Activated T-cell treated with anti-CD3 and anti-CD28 coated beads, Interleukin-2, amount 50 U/mL, for 24 hours (primary cell): ENCODE measurements at regions not wholly inside any gene's neighbourhood (a gene's known extent, or its start where the extent isn't known, plus 50 kb on each side); places are given as distances from the start of the nearest gene placed in this dataset.

Experiments used
- DNase-seq: peaks from one replicate; pipeline ENCODE4 v3.0.0-alpha.2; 2020
- H3K27ac Mint-ChIP-seq: 2 replicates; pipeline ENCODE4 v1.8.0; 2020; ENCODE audit warnings: mild to moderate bottlenecking, mixed read lengths
- H3K27me3 Mint-ChIP-seq: 2 replicates; pipeline ENCODE4 v1.8.0; 2020; ENCODE audit warnings: mixed read lengths
- H3K36me3 Mint-ChIP-seq: 2 replicates; pipeline ENCODE4 v1.8.0; 2020; ENCODE audit warnings: low read depth, mixed read lengths
- H3K4me1 Mint-ChIP-seq: 2 replicates; pipeline ENCODE4 v1.8.0; 2020; ENCODE audit warnings: low read depth, mixed read lengths
- H3K4me3 Mint-ChIP-seq: 2 replicates; pipeline ENCODE4 v1.8.0; 2020; ENCODE audit warnings: mild to moderate bottlenecking, moderate library complexity, mixed read lengths
- H3K9me3 Mint-ChIP-seq: 2 replicates; pipeline ENCODE4 v1.8.0; 2020; ENCODE audit warnings: mixed read lengths

DNA sequence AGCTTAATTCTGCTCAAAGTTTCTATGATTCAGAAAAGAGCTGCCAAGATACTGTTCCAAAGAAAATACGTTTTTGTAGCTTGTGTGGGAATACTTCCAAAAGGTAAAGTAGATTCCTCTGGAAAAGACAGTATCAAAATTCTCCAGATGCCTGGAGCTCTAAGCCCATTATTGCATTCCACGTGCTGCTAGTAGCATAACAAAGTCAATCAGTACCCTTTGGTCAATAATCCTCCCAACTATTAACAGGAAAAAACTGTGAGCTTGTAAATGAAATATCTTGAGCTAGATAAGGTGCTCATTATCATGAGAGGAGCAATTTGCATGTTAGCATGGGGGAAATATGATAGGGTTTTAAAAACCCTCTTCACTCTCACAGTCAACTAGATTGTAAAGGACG, 229.5 kb upstream of the TYRP1 start:
- Mint-ChIP-seq H3K27me3 (no peaks in the 10 kb centered on the region), H3K36me3 (no peaks in the 10 kb centered on the region), H3K9me3 (peaks cover 21% of the 10 kb centered on the region), H3K4me1 (no peaks in the 10 kb centered on the region), H3K4me3 (no peak overlapping the region), H3K27ac (no peak overlapping the region)
- no peak for DNase-seq

DNA sequence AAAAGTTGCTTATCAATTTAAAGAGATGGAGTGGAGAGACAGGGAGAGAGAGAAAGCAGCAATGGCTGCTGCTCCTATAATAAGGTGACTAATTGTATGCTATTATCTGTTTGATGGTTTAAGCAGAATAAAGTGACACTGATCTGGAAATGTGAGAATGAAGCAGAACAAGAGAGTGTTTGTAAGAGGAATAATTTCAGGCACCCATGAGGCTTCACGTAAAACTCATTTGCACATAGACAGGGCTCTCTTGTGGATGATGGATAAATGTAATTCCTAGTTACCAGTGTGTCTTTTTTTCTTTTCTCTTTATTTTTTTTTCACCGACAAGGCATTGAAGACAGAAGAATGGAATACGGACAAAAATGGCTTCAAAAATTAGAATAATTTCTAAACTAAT, 228.8 kb upstream of the TYRP1 start:
- H3K4me1 Mint-ChIP-seq: no peaks in the 10 kb centered on the region
- peaks cover 25% of the 10 kb centered on the region for H3K9me3 Mint-ChIP-seq
- H3K27ac Mint-ChIP-seq: no peak overlapping the region
- H3K36me3 Mint-ChIP-seq: no peaks in the 10 kb centered on the region
- no peak overlapping the region for H3K4me3 Mint-ChIP-seq
- DNase-seq: no peak
- no peaks in the 10 kb centered on the region for H3K27me3 Mint-ChIP-seq

DNA sequence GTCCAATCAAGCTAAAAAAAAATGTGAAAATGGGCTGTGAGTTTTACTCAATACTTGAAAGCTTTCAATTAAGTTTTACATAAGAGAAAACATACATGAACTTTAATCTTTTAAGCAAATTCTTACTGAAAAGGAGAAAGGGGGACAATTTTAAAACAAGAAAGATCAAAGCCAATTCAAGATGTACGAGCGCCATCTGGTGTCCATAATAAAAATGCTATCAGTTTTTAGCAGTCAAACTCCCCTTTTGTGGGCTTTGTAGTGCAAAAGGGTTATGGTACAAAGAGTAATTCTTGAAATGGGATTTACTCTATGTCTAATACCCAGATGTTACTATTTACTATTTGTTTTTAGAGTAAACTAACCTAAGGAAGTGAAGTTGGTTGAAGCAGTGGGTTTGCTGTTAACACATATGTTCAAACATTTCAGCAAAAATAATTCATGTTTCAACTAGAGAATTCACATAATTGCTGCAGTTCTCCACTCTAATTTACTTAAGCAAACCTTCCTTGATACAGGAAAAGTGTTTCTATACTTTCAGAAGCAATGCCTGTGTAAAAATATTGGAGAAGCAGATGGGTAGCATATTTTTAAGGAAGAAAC, 228.2 kb upstream of the TYRP1 start:
- peaks cover 26% of the 10 kb centered on the region for H3K9me3 Mint-ChIP-seq

DNA sequence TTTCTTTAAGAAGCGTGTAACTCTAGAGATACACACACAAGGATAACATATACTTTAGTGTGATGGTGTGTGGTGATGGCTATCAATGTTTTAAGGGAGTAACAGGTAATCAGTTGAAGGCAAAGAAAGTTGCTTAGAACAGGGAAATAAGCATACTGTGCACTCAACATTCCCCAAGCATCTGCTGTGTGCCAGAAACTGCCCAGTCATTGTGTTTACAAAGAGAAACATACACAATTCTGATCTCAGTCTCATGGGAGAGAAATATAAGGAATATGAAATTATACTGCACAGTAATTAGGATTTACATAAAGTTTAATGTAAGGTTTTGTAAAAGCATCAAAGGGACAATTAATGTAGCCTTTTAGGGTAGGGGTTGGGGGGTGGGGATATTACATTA, 224.1 kb upstream of the TYRP1 start:
- Mint-ChIP-seq H3K27me3 (no peaks in the 10 kb centered on the region), H3K4me1 (no peaks in the 10 kb centered on the region), H3K36me3 (no peaks in the 10 kb centered on the region), H3K27ac (no peak overlapping the region), H3K4me3 (no peak overlapping the region), H3K9me3 (peaks cover 23% of the 10 kb centered on the region)
- DNase-seq: no peak

More for the DNA sequence above, 228.2 kb upstream of the TYRP1 start:
- no peaks in the 10 kb centered on the region for H3K4me1 Mint-ChIP-seq
- H3K36me3 Mint-ChIP-seq: no peaks in the 10 kb centered on the region
- no peak for DNase-seq
- no peak overlapping the region for H3K27ac Mint-ChIP-seq
- H3K27me3 Mint-ChIP-seq: no peaks in the 10 kb centered on the region
- no peak overlapping the region for H3K4me3 Mint-ChIP-seq

- H3K9me3 Mint-ChIP-seq: peaks cover 15% of the 10 kb centered on the region
- H3K27ac Mint-ChIP-seq: no peak overlapping the region
- no peaks in the 10 kb centered on the region for H3K27me3 Mint-ChIP-seq
- H3K4me3 Mint-ChIP-seq: no peak overlapping the region
- no peaks in the 10 kb centered on the region for H3K4me1 Mint-ChIP-seq
- DNase-seq: no peak
- H3K36me3 Mint-ChIP-seq: no peaks in the 10 kb centered on the region
Observed at GRCh38 chr9:12494411-12494810, 198.8 kb upstream of the TYRP1 start.

DNA sequence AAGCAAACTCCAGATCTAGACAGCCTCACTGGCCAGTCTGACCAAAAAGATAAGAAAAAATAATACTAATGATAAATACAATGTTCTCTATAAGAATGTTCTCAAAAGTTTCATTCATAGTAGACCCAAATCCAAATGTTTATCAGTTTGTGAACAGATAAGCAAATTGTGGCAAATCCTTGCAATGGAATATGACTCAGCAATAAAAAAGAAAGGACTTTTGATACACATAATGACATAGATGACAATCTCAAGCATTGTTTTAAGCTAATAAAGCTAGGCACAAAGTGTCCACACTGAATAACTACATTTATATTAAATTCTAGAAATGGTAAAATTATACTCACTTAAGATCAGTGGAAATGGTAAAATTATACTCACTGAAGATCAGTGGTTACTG, 195.4 kb upstream of the TYRP1 start:
- H3K27ac Mint-ChIP-seq: no peak overlapping the region
- H3K9me3 Mint-ChIP-seq: peaks cover 10% of the 10 kb centered on the region
- no peaks in the 10 kb centered on the region for H3K36me3 Mint-ChIP-seq
- no peaks in the 10 kb centered on the region for H3K4me1 Mint-ChIP-seq
- DNase-seq: no peak
- no peak overlapping the region for H3K4me3 Mint-ChIP-seq
- H3K27me3 Mint-ChIP-seq: no peaks in the 10 kb centered on the region

- DNase-seq: no peak
- Mint-ChIP-seq H3K4me1 (no peaks in the 10 kb centered on the region), H3K36me3 (no peaks in the 10 kb centered on the region), H3K9me3 (peaks cover 18% of the 10 kb centered on the region), H3K27ac (no peak overlapping the region), H3K27me3 (no peaks in the 10 kb centered on the region), H3K4me3 (no peak overlapping the region)
Observed at GRCh38 chr9:12502520-12502919, 190.7 kb upstream of the TYRP1 start.

DNA sequence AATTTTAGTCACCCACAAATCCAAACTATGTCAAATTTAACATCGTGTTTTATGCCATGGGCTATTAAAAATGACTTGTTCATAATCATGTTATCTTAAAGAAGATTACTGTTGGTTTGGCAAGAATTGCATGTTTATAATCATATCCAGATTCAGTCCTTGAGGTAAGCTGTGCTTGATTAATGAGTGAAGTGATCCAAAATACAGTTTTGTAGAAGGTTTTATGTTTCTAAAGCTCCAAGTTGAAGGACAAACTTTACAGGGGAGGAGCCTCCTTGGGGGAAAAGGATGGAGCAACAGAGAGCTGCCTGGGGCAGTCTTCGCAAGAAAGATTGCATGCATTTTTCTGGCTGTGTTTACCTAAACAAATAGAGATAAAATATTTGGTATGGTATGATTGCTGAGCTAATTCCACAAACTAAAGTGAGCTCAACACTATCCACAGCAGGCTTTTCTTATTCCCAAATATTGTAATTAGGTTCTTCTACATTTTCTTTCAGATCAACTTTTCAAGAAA, 189.5 kb upstream of the TYRP1 start:
- Mint-ChIP-seq H3K4me1 (no peaks in the 10 kb centered on the region), H3K4me3 (no peak overlapping the region), H3K9me3 (peaks cover 24% of the 10 kb centered on the region), H3K27ac (no peak overlapping the region), H3K36me3 (no peaks in the 10 kb centered on the region), H3K27me3 (no peaks in the 10 kb centered on the region)
- DNase-seq: no peak

DNA sequence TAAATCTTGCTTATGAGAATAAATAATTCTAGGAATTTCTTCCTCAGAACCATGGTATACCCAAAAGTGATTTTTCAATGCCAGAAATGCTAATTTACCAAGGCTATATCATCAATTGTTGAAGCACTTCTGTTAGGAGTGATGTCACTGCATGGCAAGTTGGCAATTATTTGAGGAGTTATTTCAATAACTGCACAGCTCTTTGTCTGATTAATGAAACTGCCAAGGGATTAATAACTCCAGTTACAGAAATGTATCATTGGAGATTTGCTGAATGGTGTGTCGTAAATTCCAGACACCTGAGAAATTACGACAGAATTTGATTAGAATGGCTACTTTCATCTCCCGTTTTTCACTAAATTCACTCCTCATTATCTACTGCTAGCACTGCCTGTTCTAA, 182.6 kb upstream of the TYRP1 start:
- Mint-ChIP-seq H3K27ac (no peak overlapping the region), H3K4me3 (no peak overlapping the region), H3K9me3 (peaks cover 21% of the 10 kb centered on the region), H3K36me3 (no peaks in the 10 kb centered on the region), H3K4me1 (no peaks in the 10 kb centered on the region), H3K27me3 (no peaks in the 10 kb centered on the region)
- no peak for DNase-seq

GRCh38 chr9:12511726-12512125, 181.5 kb upstream of the TYRP1 start:
- peaks cover 17% of the 10 kb centered on the region for H3K9me3 Mint-ChIP-seq
- H3K27me3 Mint-ChIP-seq: no peaks in the 10 kb centered on the region
- no peaks in the 10 kb centered on the region for H3K4me1 Mint-ChIP-seq
- no peak for DNase-seq
- no peak overlapping the region for H3K27ac Mint-ChIP-seq
- H3K4me3 Mint-ChIP-seq: no peak overlapping the region
- H3K36me3 Mint-ChIP-seq: no peaks in the 10 kb centered on the region

GRCh38 chr9:12516031-12516430, 177.2 kb upstream of the TYRP1 start:
- Mint-ChIP-seq H3K9me3 (peaks cover 19% of the 10 kb centered on the region), H3K4me1 (no peaks in the 10 kb centered on the region), H3K27me3 (no peaks in the 10 kb centered on the region), H3K4me3 (no peak overlapping the region), H3K27ac (no peak overlapping the region), H3K36me3 (no peaks in the 10 kb centered on the region)
- no peak for DNase-seq

GRCh38 chr9:12516573-12516972, 176.6 kb upstream of the TYRP1 start:
- no peak overlapping the region for H3K27ac Mint-ChIP-seq
- no peaks in the 10 kb centered on the region for H3K4me1 Mint-ChIP-seq
- no peak overlapping the region for H3K4me3 Mint-ChIP-seq
- H3K36me3 Mint-ChIP-seq: no peaks in the 10 kb centered on the region
- H3K27me3 Mint-ChIP-seq: no peaks in the 10 kb centered on the region
- no peak for DNase-seq
- H3K9me3 Mint-ChIP-seq: peaks cover 23% of the 10 kb centered on the region

- peaks cover 11% of the 10 kb centered on the region for H3K9me3 Mint-ChIP-seq
- no peaks in the 10 kb centered on the region for H3K36me3 Mint-ChIP-seq
- H3K4me3 Mint-ChIP-seq: no peak overlapping the region
- H3K27me3 Mint-ChIP-seq: no peaks in the 10 kb centered on the region
- DNase-seq: no peak
- no peak overlapping the region for H3K27ac Mint-ChIP-seq
- no peaks in the 10 kb centered on the region for H3K4me1 Mint-ChIP-seq
Observed at GRCh38 chr9:12538842-12539579, 154.2 kb upstream of the TYRP1 start.

GRCh38 chr9:12539580-12539975, 153.6 kb upstream of the TYRP1 start:
- H3K27ac Mint-ChIP-seq: no peak overlapping the region
- H3K4me3 Mint-ChIP-seq: no peak overlapping the region
- no peaks in the 10 kb centered on the region for H3K36me3 Mint-ChIP-seq
- H3K9me3 Mint-ChIP-seq: peaks cover 11% of the 10 kb centered on the region
- no peaks in the 10 kb centered on the region for H3K4me1 Mint-ChIP-seq
- H3K27me3 Mint-ChIP-seq: no peaks in the 10 kb centered on the region
- DNase-seq: no peak

DNA sequence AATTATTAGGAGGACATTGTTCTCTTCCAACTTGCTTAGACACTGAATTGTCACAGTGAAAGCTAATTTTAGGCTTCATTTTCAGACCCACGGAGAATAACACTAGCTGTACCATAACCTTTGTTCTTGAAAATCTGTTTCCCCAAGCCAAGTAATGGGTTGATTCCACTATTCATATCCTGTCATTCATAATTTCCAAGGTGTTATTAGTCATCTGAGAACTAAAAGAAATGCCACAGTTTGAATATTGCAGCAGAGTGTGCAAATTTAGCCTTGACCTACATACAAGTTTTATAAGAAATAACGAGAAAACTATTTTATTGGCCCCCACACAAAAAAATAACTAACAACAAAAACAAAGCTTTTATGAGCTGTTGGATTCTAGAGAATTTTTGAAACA, 148.5 kb upstream of the TYRP1 start:
- Mint-ChIP-seq H3K9me3 (peaks cover 11% of the 10 kb centered on the region), H3K36me3 (no peaks in the 10 kb centered on the region), H3K4me1 (no peaks in the 10 kb centered on the region), H3K27ac (no peak overlapping the region), H3K27me3 (no peaks in the 10 kb centered on the region), H3K4me3 (no peak overlapping the region)
- DNase-seq: no peak
